ENCODE measurements at regions not wholly inside any gene's neighbourhood (a gene's known extent, or its start where the extent isn't known, plus 50 kb on each side); places are given as distances from the start of the nearest gene placed in this dataset.
"Not testable (repeated sequence)": the region's sequence is repeated elsewhere in the genome, so short reads cannot be mapped to it uniquely, and the experiment has no call there.

- Histone ChIP-seq H3K4me1 (ENCODE audit: control insufficient read depth, insufficient read depth, low read length, poor library complexity, severe bottlenecking) (no peaks in the 10 kb centered on the region), H3K27me3 (ENCODE audit: control insufficient read depth, insufficient read depth, low read length) (no peaks in the 10 kb centered on the region), H3K27ac (ENCODE audit: insufficient read depth, low read length, poor library complexity, severe bottlenecking) (no peak overlapping the region), H3K4me3 (ENCODE audit: low read depth, low read length) (no peak overlapping the region), H3K36me3 (ENCODE audit: control insufficient read depth, insufficient read depth, low read length) (no peaks in the 10 kb centered on the region), H3K9me3 (ENCODE audit: control insufficient read depth in 2 of 2, low read length in 2 of 2) (no peaks in the 10 kb centered on the region)
- Mint-ChIP-seq H3K4me3 (no peak overlapping the region), H3K27ac (no peak overlapping the region), H3K4me1 (no peaks in the 10 kb centered on the region), H3K27me3 (no peaks in the 10 kb centered on the region), H3K9me3 (peaks cover 2 to 8% (median 6%) of the 10 kb centered on the region in 7 donors), H3K36me3 (no peaks in the 10 kb centered on the region)
- ATAC-seq (ENCODE audit: low read depth in 2 of 2) = no peak
- DNase-seq = no peak
These were observed 575.4 kb upstream of the FAM98A start for GRCh38 chr2:34174506-34174905.

- no peak overlapping the region for H3K27ac ChIP-seq (ENCODE audit: insufficient read depth, low read length, poor library complexity, severe bottlenecking)
- no peak overlapping the region for H3K4me3 Mint-ChIP-seq
- H3K27me3 Mint-ChIP-seq = peaks cover 9% of the 10 kb centered on the region
- H3K9me3 ChIP-seq (ENCODE audit: control insufficient read depth in 2 of 2, low read length in 2 of 2) = no peaks in the 10 kb centered on the region
- H3K4me1 Mint-ChIP-seq = no peaks in the 10 kb centered on the region
- DNase-seq = no peak
- ATAC-seq (ENCODE audit: low read depth in 2 of 2) = no peak
- no peak overlapping the region for H3K27ac Mint-ChIP-seq
- no peaks in the 10 kb centered on the region for H3K36me3 Mint-ChIP-seq
- no peaks in the 10 kb centered on the region for H3K4me1 ChIP-seq (ENCODE audit: control insufficient read depth, insufficient read depth, low read length, poor library complexity, severe bottlenecking)
- H3K9me3 Mint-ChIP-seq = peaks cover 0 to 5% (median 0%) of the 10 kb centered on the region in 7 donors
- no peaks in the 10 kb centered on the region for H3K36me3 ChIP-seq (ENCODE audit: control insufficient read depth, insufficient read depth, low read length)
- H3K27me3 ChIP-seq (ENCODE audit: control insufficient read depth, insufficient read depth, low read length) = no peaks in the 10 kb centered on the region
- H3K4me3 ChIP-seq (ENCODE audit: low read depth, low read length) = no peak overlapping the region
These were observed 563.1 kb upstream of the FAM98A start for GRCh38 chr2:34162231-34162630.

- Mint-ChIP-seq H3K4me1 (no peaks in the 10 kb centered on the region), H3K27ac (no peak overlapping the region), H3K27me3 (peaks cover 9% of the 10 kb centered on the region), H3K4me3 (no peak overlapping the region), H3K9me3 (peaks cover 0 to 5% (median 0%) of the 10 kb centered on the region in 7 donors), H3K36me3 (no peaks in the 10 kb centered on the region)
- Histone ChIP-seq H3K27me3 (ENCODE audit: control insufficient read depth, insufficient read depth, low read length) (no peaks in the 10 kb centered on the region), H3K36me3 (ENCODE audit: control insufficient read depth, insufficient read depth, low read length) (no peaks in the 10 kb centered on the region), H3K4me1 (ENCODE audit: control insufficient read depth, insufficient read depth, low read length, poor library complexity, severe bottlenecking) (no peaks in the 10 kb centered on the region), H3K27ac (ENCODE audit: insufficient read depth, low read length, poor library complexity, severe bottlenecking) (no peak overlapping the region), H3K9me3 (ENCODE audit: control insufficient read depth in 2 of 2, low read length in 2 of 2) (no peaks in the 10 kb centered on the region), H3K4me3 (ENCODE audit: low read depth, low read length) (no peak overlapping the region)
- ATAC-seq (ENCODE audit: low read depth in 2 of 2) = no peak
- no peak for DNase-seq
These were observed 562.5 kb upstream of the FAM98A start for GRCh38 chr2:34161549-34161948.

GRCh38 chr2:34159901-34160300 lies 560.8 kb upstream of the FAM98A start:
- peaks cover 0 to 5% (median 0%) of the 10 kb centered on the region in 7 donors for H3K9me3 Mint-ChIP-seq
- no peaks in the 10 kb centered on the region for H3K9me3 ChIP-seq (ENCODE audit: control insufficient read depth in 2 of 2, low read length in 2 of 2)

GRCh38 chr2:34153484-34153883 lies 554.4 kb upstream of the FAM98A start:
- no peaks in the 10 kb centered on the region for H3K4me1 ChIP-seq (ENCODE audit: control insufficient read depth, insufficient read depth, low read length, poor library complexity, severe bottlenecking)
- H3K27me3 ChIP-seq (ENCODE audit: control insufficient read depth, insufficient read depth, low read length) = no peaks in the 10 kb centered on the region
- no peak for DNase-seq
- no peak for ATAC-seq (ENCODE audit: low read depth in 2 of 2)
- H3K27ac ChIP-seq (ENCODE audit: insufficient read depth, low read length, poor library complexity, severe bottlenecking) = no peak overlapping the region
- Mint-ChIP-seq H3K27me3 (peaks cover 5% of the 10 kb centered on the region), H3K9me3 (peaks cover 0 to 7% (median 3%) of the 10 kb centered on the region in 7 donors), H3K4me3 (no peak overlapping the region), H3K4me1 (no peaks in the 10 kb centered on the region), H3K27ac (no peak overlapping the region), H3K36me3 (no peaks in the 10 kb centered on the region)
- peaks cover 0 to 2% of the 10 kb centered on the region in 2 experiments for H3K9me3 ChIP-seq (ENCODE audit: control insufficient read depth in 2 of 2, low read length in 2 of 2)
- H3K36me3 ChIP-seq (ENCODE audit: control insufficient read depth, insufficient read depth, low read length) = no peaks in the 10 kb centered on the region
- H3K4me3 ChIP-seq (ENCODE audit: low read depth, low read length) = no peak overlapping the region

More at GRCh38 chr2:34159901-34160300, 560.8 kb upstream of the FAM98A start:
- H3K36me3 ChIP-seq (ENCODE audit: control insufficient read depth, insufficient read depth, low read length) = no peaks in the 10 kb centered on the region
- Mint-ChIP-seq H3K4me3 (no peak overlapping the region), H3K4me1 (no peaks in the 10 kb centered on the region), H3K27me3 (peaks cover 9% of the 10 kb centered on the region), H3K27ac (no peak overlapping the region), H3K36me3 (no peaks in the 10 kb centered on the region)
- DNase-seq (no peak), ATAC-seq (ENCODE audit: low read depth in 2 of 2) (no peak)
- no peaks in the 10 kb centered on the region for H3K27me3 ChIP-seq (ENCODE audit: control insufficient read depth, insufficient read depth, low read length)
- no peak overlapping the region for H3K27ac ChIP-seq (ENCODE audit: insufficient read depth, low read length, poor library complexity, severe bottlenecking)
- H3K4me3 ChIP-seq (ENCODE audit: low read depth, low read length) = no peak overlapping the region
- H3K4me1 ChIP-seq (ENCODE audit: control insufficient read depth, insufficient read depth, low read length, poor library complexity, severe bottlenecking) = no peaks in the 10 kb centered on the region

GRCh38 chr2:34147780-34148179 lies 548.7 kb upstream of the FAM98A start:
- Mint-ChIP-seq H3K4me3 (no peak overlapping the region), H3K27ac (no peak overlapping the region), H3K4me1 (no peaks in the 10 kb centered on the region), H3K36me3 (no peaks in the 10 kb centered on the region), H3K27me3 (no peaks in the 10 kb centered on the region), H3K9me3 (peaks cover 1 to 10% (median 4%) of the 10 kb centered on the region in 7 donors)
- H3K4me3 ChIP-seq (ENCODE audit: low read depth, low read length) = no peak overlapping the region
- no peaks in the 10 kb centered on the region for H3K27me3 ChIP-seq (ENCODE audit: control insufficient read depth, insufficient read depth, low read length)
- no peaks in the 10 kb centered on the region for H3K36me3 ChIP-seq (ENCODE audit: control insufficient read depth, insufficient read depth, low read length)
- no peak overlapping the region for H3K27ac ChIP-seq (ENCODE audit: insufficient read depth, low read length, poor library complexity, severe bottlenecking)
- no peaks in the 10 kb centered on the region for H3K4me1 ChIP-seq (ENCODE audit: control insufficient read depth, insufficient read depth, low read length, poor library complexity, severe bottlenecking)
- ATAC-seq (ENCODE audit: low read depth in 2 of 2) (no peak), DNase-seq (no peak)
- H3K9me3 ChIP-seq (ENCODE audit: control insufficient read depth in 2 of 2, low read length in 2 of 2) = peaks cover 0 to 2% of the 10 kb centered on the region in 2 experiments

- Mint-ChIP-seq H3K9me3 (peaks cover 0 to 6% (median 1%) of the 10 kb centered on the region in 7 donors), H3K4me1 (no peaks in the 10 kb centered on the region), H3K27me3 (no peaks in the 10 kb centered on the region), H3K4me3 (no peak overlapping the region), H3K27ac (no peak overlapping the region), H3K36me3 (no peaks in the 10 kb centered on the region)
- H3K4me3 ChIP-seq (ENCODE audit: low read depth, low read length) = no peak overlapping the region
- H3K9me3 ChIP-seq (ENCODE audit: control insufficient read depth in 2 of 2, low read length in 2 of 2) = no peaks in the 10 kb centered on the region
- H3K4me1 ChIP-seq (ENCODE audit: control insufficient read depth, insufficient read depth, low read length, poor library complexity, severe bottlenecking) = no peaks in the 10 kb centered on the region
- no peak for DNase-seq
- no peaks in the 10 kb centered on the region for H3K36me3 ChIP-seq (ENCODE audit: control insufficient read depth, insufficient read depth, low read length)
- H3K27ac ChIP-seq (ENCODE audit: insufficient read depth, low read length, poor library complexity, severe bottlenecking) = no peak overlapping the region
- ATAC-seq (ENCODE audit: low read depth in 2 of 2) = no peak
- H3K27me3 ChIP-seq (ENCODE audit: control insufficient read depth, insufficient read depth, low read length) = no peaks in the 10 kb centered on the region
These were observed 544.0 kb upstream of the FAM98A start for GRCh38 chr2:34143149-34143548.

- H3K36me3 Mint-ChIP-seq; H3K4me3 Mint-ChIP-seq; H3K27ac ChIP-seq (ENCODE audit: insufficient read depth, low read length, poor library complexity, severe bottlenecking); H3K27ac Mint-ChIP-seq; H3K27me3 ChIP-seq (ENCODE audit: control insufficient read depth, insufficient read depth, low read length); H3K9me3 ChIP-seq (ENCODE audit: control insufficient read depth in 2 of 2, low read length in 2 of 2); H3K9me3 Mint-ChIP-seq; H3K4me3 ChIP-seq (ENCODE audit: low read depth, low read length); H3K4me1 Mint-ChIP-seq; H3K27me3 Mint-ChIP-seq; DNase-seq; H3K4me1 ChIP-seq (ENCODE audit: control insufficient read depth, insufficient read depth, low read length, poor library complexity, severe bottlenecking); ATAC-seq (ENCODE audit: low read depth in 2 of 2); H3K36me3 ChIP-seq (ENCODE audit: control insufficient read depth, insufficient read depth, low read length): not testable (repeated sequence)
These were observed 543.5 kb upstream of the FAM98A start for GRCh38 chr2:34142531-34143008.

Data from CD4-positive, CD25-positive, alpha-beta regulatory T cell (primary cell).